MM.1S (cell line): ENCODE measurements at regions not wholly inside any gene's neighbourhood (a gene's known extent, or its start where the extent isn't known, plus 50 kb on each side); places are given as distances from the start of the nearest gene placed in this dataset.

Source experiments
- DNase-seq: peaks from one replicate; pipeline ENCODE4 v3.0.0-alpha.2; 2015
- H2AFZ ChIP-seq: fragments of 300-600 bp; sonication (generic); 2 replicates; pipeline ENCODE4 v1.6.0; 2016; ENCODE audit warnings: antibody characterized with exemption, low read length
- H3F3A ChIP-seq: fragments of 300-600 bp; sonication (generic); 2 replicates; pipeline ENCODE4 v1.6.1; 2016; ENCODE audit warnings: mild to moderate bottlenecking, antibody characterized with exemption, low read length, moderate library complexity, mixed read lengths; ENCODE audit not compliant: insufficient read depth
- H3K27ac ChIP-seq: fragments of 300-600 bp; sonication (generic); 2 replicates; pipeline ENCODE4 v1.5.1; 2016; ENCODE audit warnings: mild to moderate bottlenecking, low read length
- H3K27me3 ChIP-seq: fragments of 300-600 bp; sonication (generic); replicated peaks from 2 replicates; pipeline ENCODE4 v1.6.0; 2016; ENCODE audit warnings: low read length; ENCODE audit not compliant: insufficient read depth
- H3K36me3 ChIP-seq: fragments of 300-600 bp; sonication (generic); replicated peaks from 2 replicates; pipeline ENCODE4 v1.6.1; 2016; ENCODE audit warnings: mild to moderate bottlenecking, low read length, mixed read lengths; ENCODE audit not compliant: insufficient read depth
- H3K4me1 ChIP-seq: fragments of 300-600 bp; sonication (generic); 2 replicates; pipeline ENCODE4 v1.6.1; 2016; ENCODE audit warnings: low read length, mixed read lengths
- H3K4me2 ChIP-seq: fragments of 300-600 bp; sonication (generic); 2 replicates; pipeline ENCODE4 v1.6.0; 2016; ENCODE audit warnings: low read depth, low read length
- H3K4me3 ChIP-seq: fragments of 300-600 bp; sonication (generic); 2 replicates; pipeline ENCODE4 v1.5.1; 2016; ENCODE audit warnings: low read length, mixed read lengths
- H3K79me2 ChIP-seq: fragments of 300-600 bp; sonication (generic); 2 replicates; pipeline ENCODE4 v1.6.1; 2016; ENCODE audit warnings: mixed run types, low read length, mixed read lengths
- H3K9ac ChIP-seq: fragments of 300-600 bp; sonication (generic); 2 replicates; pipeline ENCODE4 v1.6.1; 2016; ENCODE audit warnings: low read length, mixed read lengths
- H3K9me2 ChIP-seq: fragments of 300-600 bp; sonication (generic); replicated peaks from 2 replicates; pipeline ENCODE4 v1.6.1; 2016; ENCODE audit warnings: mild to moderate bottlenecking, low read length, mixed read lengths; ENCODE audit not compliant: insufficient read depth
- H3K9me3 ChIP-seq: fragments of 300-600 bp; sonication (generic); replicated peaks from 2 replicates; pipeline ENCODE4 v1.6.1; 2016; ENCODE audit warnings: mild to moderate bottlenecking, low read length, mixed read lengths; ENCODE audit not compliant: insufficient read depth
- H4K20me1 ChIP-seq: fragments of 300-600 bp; sonication (generic); 2 replicates; pipeline ENCODE4 v1.6.1; 2016; ENCODE audit warnings: mild to moderate bottlenecking, low read length, moderate library complexity, mixed read lengths; ENCODE audit not compliant: insufficient read depth
- EZH2 ChIP-seq: fragments of 300-600 bp; sonication (generic); optimal IDR thresholded peaks from 2 replicates; pipeline ENCODE3; 2017; ENCODE audit warnings: low read depth, mild to moderate bottlenecking, antibody characterized with exemption, low read length, mixed read lengths
- EZH2phosphoT487 ChIP-seq: fragments of 300-600 bp; sonication (generic); IDR thresholded peaks from 2 replicates; pipeline ENCODE4 v1.6.1; 2018; ENCODE audit warnings: antibody characterized with exemption, low read length
- TF ChIP-seq, protein P1 (sequence below): fragments of 300-600 bp; sonication (generic); IDR thresholded peaks from 2 replicates; pipeline ENCODE4 v1.5.1; 2016; ENCODE audit warnings: antibody characterized with exemption, low read length, mixed read lengths

GRCh38 chr14:25537846-25538455, 488.0 kb upstream of the STXBP6 start:
- DNase-seq = peak; percentile 40
- H3K79me2 ChIP-seq = no peaks in the 10 kb centered on the region
- no peak overlapping the region for H3K4me2 ChIP-seq
- no peaks in the 10 kb centered on the region for H3K9me2 ChIP-seq
- no peak overlapping the region for H2AFZ ChIP-seq
- H3K27ac ChIP-seq = no peak overlapping the region
- H3K27me3 ChIP-seq = no peaks in the 10 kb centered on the region
- H3K4me1 ChIP-seq = no peaks in the 10 kb centered on the region
- H4K20me1 ChIP-seq = no peaks in the 10 kb centered on the region
- no peaks in the 10 kb centered on the region for H3K36me3 ChIP-seq
- H3K4me3 ChIP-seq = no peak overlapping the region
- H3K9me3 ChIP-seq = no peaks in the 10 kb centered on the region
- TF ChIP-seq EZH2phosphoT487 = no peak
- TF ChIP-seq, protein P1, sequence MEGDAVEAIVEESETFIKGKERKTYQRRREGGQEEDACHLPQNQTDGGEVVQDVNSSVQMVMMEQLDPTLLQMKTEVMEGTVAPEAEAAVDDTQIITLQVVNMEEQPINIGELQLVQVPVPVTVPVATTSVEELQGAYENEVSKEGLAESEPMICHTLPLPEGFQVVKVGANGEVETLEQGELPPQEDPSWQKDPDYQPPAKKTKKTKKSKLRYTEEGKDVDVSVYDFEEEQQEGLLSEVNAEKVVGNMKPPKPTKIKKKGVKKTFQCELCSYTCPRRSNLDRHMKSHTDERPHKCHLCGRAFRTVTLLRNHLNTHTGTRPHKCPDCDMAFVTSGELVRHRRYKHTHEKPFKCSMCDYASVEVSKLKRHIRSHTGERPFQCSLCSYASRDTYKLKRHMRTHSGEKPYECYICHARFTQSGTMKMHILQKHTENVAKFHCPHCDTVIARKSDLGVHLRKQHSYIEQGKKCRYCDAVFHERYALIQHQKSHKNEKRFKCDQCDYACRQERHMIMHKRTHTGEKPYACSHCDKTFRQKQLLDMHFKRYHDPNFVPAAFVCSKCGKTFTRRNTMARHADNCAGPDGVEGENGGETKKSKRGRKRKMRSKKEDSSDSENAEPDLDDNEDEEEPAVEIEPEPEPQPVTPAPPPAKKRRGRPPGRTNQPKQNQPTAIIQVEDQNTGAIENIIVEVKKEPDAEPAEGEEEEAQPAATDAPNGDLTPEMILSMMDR = peak; percentile 59
- H3K9ac ChIP-seq = no peak overlapping the region
- H3F3A ChIP-seq = no peaks in the 10 kb centered on the region

DNA sequence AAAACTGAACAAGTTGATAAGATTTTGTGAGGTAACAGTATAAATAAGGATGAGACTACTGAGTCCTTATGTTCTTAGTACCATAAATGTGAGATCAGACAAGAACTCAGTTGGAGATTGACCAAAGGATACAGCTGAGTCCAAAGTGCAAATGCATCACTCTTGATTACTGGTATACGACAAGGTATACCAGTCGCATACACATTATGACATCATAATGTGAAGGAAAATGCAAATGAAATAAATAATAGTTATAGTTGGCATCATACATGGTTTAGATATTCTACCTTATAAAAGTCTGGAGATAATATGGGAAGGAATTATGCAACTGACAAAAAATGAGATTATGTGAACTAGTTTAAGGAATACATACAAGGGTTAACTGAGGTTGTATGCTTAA, 476.3 kb upstream of the STXBP6 start:
- Histone ChIP-seq H2AFZ (no peak overlapping the region), H3K9me3 (no peaks in the 10 kb centered on the region), H3K4me3 (no peak overlapping the region), H4K20me1 (no peaks in the 10 kb centered on the region), H3K27me3 (no peaks in the 10 kb centered on the region), H3K27ac (no peak overlapping the region), H3K9ac (no peak overlapping the region), H3K36me3 (no peaks in the 10 kb centered on the region), H3K79me2 (no peaks in the 10 kb centered on the region), H3K4me2 (no peak overlapping the region), H3F3A (no peaks in the 10 kb centered on the region), H3K4me1 (no peaks in the 10 kb centered on the region), H3K9me2 (no peaks in the 10 kb centered on the region)
- DNase-seq = no peak
- TF ChIP-seq EZH2 = no peak
- TF ChIP-seq EZH2phosphoT487 = no peak
- TF ChIP-seq, protein P1 = no peak

GRCh38 chr14:25522926-25523325, 473.0 kb upstream of the STXBP6 start:
- H3K9me3 ChIP-seq = no peaks in the 10 kb centered on the region
- no peaks in the 10 kb centered on the region for H3K4me1 ChIP-seq
- no peak overlapping the region for H3K4me2 ChIP-seq
- H3K36me3 ChIP-seq = no peaks in the 10 kb centered on the region
- H3K9ac ChIP-seq = no peak overlapping the region
- H3F3A ChIP-seq = no peaks in the 10 kb centered on the region
- no peaks in the 10 kb centered on the region for H4K20me1 ChIP-seq
- no peak overlapping the region for H3K4me3 ChIP-seq
- H3K27ac ChIP-seq = no peak overlapping the region
- no peak overlapping the region for H2AFZ ChIP-seq
- H3K9me2 ChIP-seq = no peaks in the 10 kb centered on the region
- H3K79me2 ChIP-seq = no peaks in the 10 kb centered on the region
- no peaks in the 10 kb centered on the region for H3K27me3 ChIP-seq
- no peak for DNase-seq
- TF ChIP-seq EZH2 (no peak), EZH2phosphoT487 (no peak)
- TF ChIP-seq, protein P1 = no peak
